ENCODE measurements at regions not wholly inside any gene's neighbourhood (a gene's known extent, or its start where the extent isn't known, plus 50 kb on each side); places are given as distances from the start of the nearest gene placed in this dataset.

DNA sequence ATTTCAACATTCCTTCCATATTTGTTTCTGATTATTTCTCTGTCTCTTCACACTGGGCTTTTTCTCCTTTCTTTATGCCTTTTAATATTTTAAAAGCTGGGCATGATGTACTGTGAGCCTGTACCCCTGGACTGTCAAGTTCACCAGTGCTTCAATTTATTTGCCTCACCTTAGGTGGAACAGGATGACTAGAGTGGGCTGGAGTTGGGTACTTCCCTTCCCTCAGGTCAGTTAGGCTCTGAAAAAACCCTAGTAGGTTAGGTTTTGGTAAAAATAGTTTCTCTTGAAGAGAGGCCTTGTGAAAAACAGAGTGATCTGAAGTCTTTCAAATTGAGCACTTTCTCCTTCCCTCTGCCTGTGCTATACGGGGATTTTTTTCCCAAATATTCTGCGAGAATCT lies 163.0 kb upstream of the LYPLAL1 start:
- no peak for TF ChIP-seq POLR2AphosphoS5 (IDR thresholded peaks at IDR 0.05)
- TF ChIP-seq, protein P1, sequence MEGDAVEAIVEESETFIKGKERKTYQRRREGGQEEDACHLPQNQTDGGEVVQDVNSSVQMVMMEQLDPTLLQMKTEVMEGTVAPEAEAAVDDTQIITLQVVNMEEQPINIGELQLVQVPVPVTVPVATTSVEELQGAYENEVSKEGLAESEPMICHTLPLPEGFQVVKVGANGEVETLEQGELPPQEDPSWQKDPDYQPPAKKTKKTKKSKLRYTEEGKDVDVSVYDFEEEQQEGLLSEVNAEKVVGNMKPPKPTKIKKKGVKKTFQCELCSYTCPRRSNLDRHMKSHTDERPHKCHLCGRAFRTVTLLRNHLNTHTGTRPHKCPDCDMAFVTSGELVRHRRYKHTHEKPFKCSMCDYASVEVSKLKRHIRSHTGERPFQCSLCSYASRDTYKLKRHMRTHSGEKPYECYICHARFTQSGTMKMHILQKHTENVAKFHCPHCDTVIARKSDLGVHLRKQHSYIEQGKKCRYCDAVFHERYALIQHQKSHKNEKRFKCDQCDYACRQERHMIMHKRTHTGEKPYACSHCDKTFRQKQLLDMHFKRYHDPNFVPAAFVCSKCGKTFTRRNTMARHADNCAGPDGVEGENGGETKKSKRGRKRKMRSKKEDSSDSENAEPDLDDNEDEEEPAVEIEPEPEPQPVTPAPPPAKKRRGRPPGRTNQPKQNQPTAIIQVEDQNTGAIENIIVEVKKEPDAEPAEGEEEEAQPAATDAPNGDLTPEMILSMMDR (IDR thresholded peaks at IDR 0.05 in 8 of 11, conservative IDR thresholded peaks at IDR 0.05 in 3 of 11), result no peak
- no peak for TF ChIP-seq POLR2A (IDR thresholded peaks at IDR 0.05)
